GM18511 (cell line): ENCODE measurements at regions not wholly inside any gene's neighbourhood (a gene's known extent, or its start where the extent isn't known, plus 50 kb on each side); places are given as distances from the start of the nearest gene placed in this dataset.

Experiments
- ATAC-seq: cut with Tn5 transposase; IDR thresholded peaks from one replicate; pipeline ENCODE4 v1.9.1; 2021; ENCODE audit warnings: mild to moderate bottlenecking, moderate library complexity; ENCODE audit not compliant: unreplicated experiment

- no peak for ATAC-seq
These were observed 513.7 kb upstream of the PLXNA2 start for GRCh38 chr1:208757846-208758245.

- ATAC-seq = no peak
These were observed 515.1 kb upstream of the PLXNA2 start for GRCh38 chr1:208759255-208759654.

GRCh38 chr1:208763971-208764370, 519.8 kb upstream of the PLXNA2 start:
- ATAC-seq = no peak

GRCh38 chr1:208766832-208767231, 522.6 kb upstream of the PLXNA2 start:
- no peak for ATAC-seq

- ATAC-seq = no peak
These were observed 523.6 kb upstream of the PLXNA2 start for GRCh38 chr1:208767816-208768215.

GRCh38 chr1:208772891-208773290, 528.7 kb upstream of the PLXNA2 start:
- ATAC-seq = no peak

- ATAC-seq = no peak
These were observed 531.7 kb upstream of the PLXNA2 start for GRCh38 chr1:208775841-208776240.

- ATAC-seq = no peak
These were observed 534.2 kb upstream of the PLXNA2 start for GRCh38 chr1:208778417-208778816.

- no peak for ATAC-seq
These were observed 537.3 kb upstream of the PLXNA2 start for GRCh38 chr1:208781391-208782045.

- no peak for ATAC-seq
These were observed 538.0 kb upstream of the PLXNA2 start for GRCh38 chr1:208782186-208782585.

GRCh38 chr1:208785629-208786028, 541.4 kb upstream of the PLXNA2 start:
- no peak for ATAC-seq

- no peak for ATAC-seq
These were observed 543.0 kb upstream of the PLXNA2 start for GRCh38 chr1:208787219-208787618.

GRCh38 chr1:208788013-208788540, 543.9 kb upstream of the PLXNA2 start:
- no peak for ATAC-seq

- ATAC-seq = no peak
These were observed 547.3 kb upstream of the PLXNA2 start for GRCh38 chr1:208791456-208791855.

- ATAC-seq = no peak
These were observed 549.7 kb upstream of the PLXNA2 start for GRCh38 chr1:208793861-208794345.

- no peak for ATAC-seq
These were observed 555.0 kb upstream of the PLXNA2 start for GRCh38 chr1:208799186-208799585.

- no peak for ATAC-seq
These were observed 559.0 kb upstream of the PLXNA2 start for GRCh38 chr1:208803011-208803811.

- ATAC-seq = no peak
These were observed 563.4 kb upstream of the PLXNA2 start for GRCh38 chr1:208807446-208808127.

GRCh38 chr1:208808301-208808700, 564.1 kb upstream of the PLXNA2 start:
- no peak for ATAC-seq

GRCh38 chr1:208809876-208810275, 565.7 kb upstream of the PLXNA2 start:
- ATAC-seq = no peak

GRCh38 chr1:208818770-208819445, 574.7 kb upstream of the PLXNA2 start:
- no peak for ATAC-seq
